Activated T-cell treated with anti-CD3 and anti-CD28 coated beads, Interleukin-2, amount 50 U/mL, for 4 hours (primary cell): ENCODE measurements at regions not wholly inside any gene's neighbourhood (a gene's known extent, or its start where the extent isn't known, plus 50 kb on each side); places are given as distances from the start of the nearest gene placed in this dataset.
"Not testable (repeated sequence)": the region's sequence is repeated elsewhere in the genome, so short reads cannot be mapped to it uniquely, and the experiment has no call there.

Experiments
- ATAC-seq, 2 donors: fragments of 200-7000 bp; cut with Tn5 transposase; one replicate each; pipeline ENCODE4 v1.10.0; 2021
- DNase-seq: peaks from one replicate; pipeline ENCODE4 v3.0.0-alpha.2; 2020
- H3K27me3 Mint-ChIP-seq: one replicate; pipeline ENCODE4 v1.8.0; 2021; ENCODE audit warnings: low read depth, mixed read lengths
- H3K36me3 Mint-ChIP-seq: one replicate; pipeline ENCODE4 v1.8.0; 2022; ENCODE audit warnings: mixed read lengths; ENCODE audit not compliant: insufficient read depth
- H3K4me1 Mint-ChIP-seq: one replicate; pipeline ENCODE4 v1.8.0; 2021; ENCODE audit warnings: low read depth, mixed read lengths
- H3K4me3 Mint-ChIP-seq: one replicate; pipeline ENCODE4 v1.8.0; 2021; ENCODE audit warnings: mild to moderate bottlenecking, moderate library complexity, mixed read lengths
- H3K9me3 Mint-ChIP-seq: one replicate; pipeline ENCODE4 v1.8.0; 2021; ENCODE audit warnings: mixed read lengths

- H3K4me3 Mint-ChIP-seq = no peak overlapping the region
- H3K9me3 Mint-ChIP-seq = no peaks in the 10 kb centered on the region
- DNase-seq (no peak), ATAC-seq (no peak)
- peaks cover 19% of the 10 kb centered on the region for H3K27me3 Mint-ChIP-seq
- H3K36me3 Mint-ChIP-seq = no peaks in the 10 kb centered on the region
- H3K4me1 Mint-ChIP-seq = no peaks in the 10 kb centered on the region
Observed at GRCh38 chr11:135031205-135031989, 619.4 kb upstream of the B3GAT1 start.

GRCh38 chr11:135027461-135027860 is 615.4 kb upstream of the B3GAT1 start:
- Mint-ChIP-seq H3K9me3 (no peaks in the 10 kb centered on the region), H3K4me1 (no peaks in the 10 kb centered on the region), H3K4me3 (no peak overlapping the region), H3K36me3 (no peaks in the 10 kb centered on the region), H3K27me3 (peaks cover 15% of the 10 kb centered on the region)
- ATAC-seq (no peak), DNase-seq (no peak)

- Mint-ChIP-seq H3K4me1 (no peaks in the 10 kb centered on the region), H3K36me3 (no peaks in the 10 kb centered on the region), H3K4me3 (no peak overlapping the region), H3K9me3 (no peaks in the 10 kb centered on the region), H3K27me3 (peaks cover 10% of the 10 kb centered on the region)
- ATAC-seq (no peak), DNase-seq (no peak)
Observed at GRCh38 chr11:135023499-135023898, 611.5 kb upstream of the B3GAT1 start.

- H3K4me1 Mint-ChIP-seq = no peaks in the 10 kb centered on the region
- ATAC-seq (no peak), DNase-seq (no peak)
- no peaks in the 10 kb centered on the region for H3K36me3 Mint-ChIP-seq
- no peak overlapping the region for H3K4me3 Mint-ChIP-seq
- no peaks in the 10 kb centered on the region for H3K9me3 Mint-ChIP-seq
- H3K27me3 Mint-ChIP-seq = peaks cover 9% of the 10 kb centered on the region
Observed at GRCh38 chr11:135022454-135022853, 610.4 kb upstream of the B3GAT1 start.

GRCh38 chr11:135019899-135020298 is 607.9 kb upstream of the B3GAT1 start:
- Mint-ChIP-seq H3K36me3 (no peaks in the 10 kb centered on the region), H3K9me3 (no peaks in the 10 kb centered on the region), H3K4me3 (no peak overlapping the region), H3K27me3 (peaks cover 9% of the 10 kb centered on the region), H3K4me1 (no peaks in the 10 kb centered on the region)
- ATAC-seq = no peak
- no peak for DNase-seq

GRCh38 chr11:135019343-135019871 is 607.4 kb upstream of the B3GAT1 start:
- ATAC-seq = no peak
- H3K9me3 Mint-ChIP-seq = no peaks in the 10 kb centered on the region
- no peak for DNase-seq
- no peak overlapping the region for H3K4me3 Mint-ChIP-seq
- peaks cover 9% of the 10 kb centered on the region for H3K27me3 Mint-ChIP-seq
- H3K36me3 Mint-ChIP-seq = no peaks in the 10 kb centered on the region
- H3K4me1 Mint-ChIP-seq = no peaks in the 10 kb centered on the region

- no peaks in the 10 kb centered on the region for H3K4me1 Mint-ChIP-seq
- H3K9me3 Mint-ChIP-seq = no peaks in the 10 kb centered on the region
- DNase-seq (no peak), ATAC-seq (no peak)
- peaks cover 16% of the 10 kb centered on the region for H3K27me3 Mint-ChIP-seq
- H3K36me3 Mint-ChIP-seq = no peaks in the 10 kb centered on the region
- no peak overlapping the region for H3K4me3 Mint-ChIP-seq
Observed at GRCh38 chr11:135017296-135017695, 605.3 kb upstream of the B3GAT1 start.

- no peaks in the 10 kb centered on the region for H3K9me3 Mint-ChIP-seq
- no peak for DNase-seq
- no peaks in the 10 kb centered on the region for H3K36me3 Mint-ChIP-seq
- no peak overlapping the region for H3K4me3 Mint-ChIP-seq
- no peaks in the 10 kb centered on the region for H3K4me1 Mint-ChIP-seq
- no peak for ATAC-seq
- peaks cover 16% of the 10 kb centered on the region for H3K27me3 Mint-ChIP-seq
Observed at GRCh38 chr11:135015966-135016365, 603.9 kb upstream of the B3GAT1 start.

- not testable (repeated sequence) for H3K4me3 Mint-ChIP-seq, ATAC-seq, H3K36me3 Mint-ChIP-seq, H3K4me1 Mint-ChIP-seq, DNase-seq, H3K9me3 Mint-ChIP-seq
- peaks cover 10% of the 10 kb centered on the region for H3K27me3 Mint-ChIP-seq
Observed at GRCh38 chr11:135011313-135011712, 599.3 kb upstream of the B3GAT1 start.

- ATAC-seq (no peak), DNase-seq (no peak)
- Mint-ChIP-seq H3K4me1 (no peaks in the 10 kb centered on the region), H3K9me3 (no peaks in the 10 kb centered on the region), H3K4me3 (no peak overlapping the region), H3K27me3 (peaks cover 8% of the 10 kb centered on the region), H3K36me3 (no peaks in the 10 kb centered on the region)
Observed at GRCh38 chr11:135009125-135009524, 597.1 kb upstream of the B3GAT1 start.

- H3K4me3 Mint-ChIP-seq = no peak overlapping the region
- no peaks in the 10 kb centered on the region for H3K36me3 Mint-ChIP-seq
- DNase-seq = no peak
- peaks cover 5% of the 10 kb centered on the region for H3K27me3 Mint-ChIP-seq
- no peaks in the 10 kb centered on the region for H3K4me1 Mint-ChIP-seq
- ATAC-seq = no peak
- no peaks in the 10 kb centered on the region for H3K9me3 Mint-ChIP-seq
Observed at GRCh38 chr11:135008412-135008811, 596.4 kb upstream of the B3GAT1 start.

GRCh38 chr11:135008001-135008405 is 596.0 kb upstream of the B3GAT1 start:
- Mint-ChIP-seq H3K4me3 (no peak overlapping the region), H3K36me3 (no peaks in the 10 kb centered on the region), H3K4me1 (no peaks in the 10 kb centered on the region), H3K9me3 (no peaks in the 10 kb centered on the region), H3K27me3 (peaks cover 1% of the 10 kb centered on the region)
- DNase-seq = no peak
- no peak for ATAC-seq

- ATAC-seq (no peak), DNase-seq (no peak)
- peaks cover 1% of the 10 kb centered on the region for H3K27me3 Mint-ChIP-seq
- no peak overlapping the region for H3K4me3 Mint-ChIP-seq
- H3K9me3 Mint-ChIP-seq = no peaks in the 10 kb centered on the region
- no peaks in the 10 kb centered on the region for H3K36me3 Mint-ChIP-seq
- H3K4me1 Mint-ChIP-seq = no peaks in the 10 kb centered on the region
Observed at GRCh38 chr11:135006800-135007199, 594.8 kb upstream of the B3GAT1 start.

GRCh38 chr11:135004495-135004894 is 592.5 kb upstream of the B3GAT1 start:
- no peaks in the 10 kb centered on the region for H3K4me1 Mint-ChIP-seq
- peaks cover 6% of the 10 kb centered on the region for H3K27me3 Mint-ChIP-seq
- H3K4me3 Mint-ChIP-seq = no peak overlapping the region
- ATAC-seq (no peak), DNase-seq (no peak)
- no peaks in the 10 kb centered on the region for H3K9me3 Mint-ChIP-seq
- no peaks in the 10 kb centered on the region for H3K36me3 Mint-ChIP-seq

GRCh38 chr11:135002236-135002635 is 590.2 kb upstream of the B3GAT1 start:
- ATAC-seq = no peak
- no peak for DNase-seq
- no peaks in the 10 kb centered on the region for H3K9me3 Mint-ChIP-seq
- H3K4me3 Mint-ChIP-seq = no peak overlapping the region
- H3K4me1 Mint-ChIP-seq = no peaks in the 10 kb centered on the region
- no peaks in the 10 kb centered on the region for H3K36me3 Mint-ChIP-seq
- peaks cover 10% of the 10 kb centered on the region for H3K27me3 Mint-ChIP-seq
